HCT116 (cell line): ENCODE measurements at regions not wholly inside any gene's neighbourhood (a gene's known extent, or its start where the extent isn't known, plus 50 kb on each side); places are given as distances from the start of the nearest gene placed in this dataset.

ENCODE experiments used
- ATAC-seq: fragments of 200-7000 bp; cut with Tn5 transposase; 2 replicates; pipeline ENCODE4 v1.9.1; 2020; ENCODE audit warnings: mild to moderate bottlenecking, moderate library complexity
- BruUV-seq: library from RNA; stranded (reverse); fragments of 400-500 nt; replicated peaks from 2 replicates; lab custom pipeline; 2021; lab: Mats Ljungman, UMichigan
- CTCF ChIA-PET: fragments of 300-600 bp; sonication (Branson Sonifier 250); formaldehyde crosslinking; loops from one replicate; lab custom pipeline; 2021; ENCODE audit warnings: antibody characterized with exemption; lab: Charles Lee
- POLR2A ChIA-PET: fragments of 300-600, 350-600 bp; sonication (Branson Sonifier 250); formaldehyde crosslinking; loops from one replicate; lab custom pipeline; 2021; ENCODE audit warnings: antibody characterized with exemption; lab: Charles Lee
- RAD21 ChIA-PET, 2 experiments: fragments of 300-600 bp; sonication (Branson Sonifier 250); formaldehyde crosslinking; loops; one replicate each; lab custom pipeline; 2023; ENCODE audit warnings: low total read pairs in 2 of 2; ENCODE audit not compliant: uncharacterized antibody in 2 of 2, unreplicated experiment in 2 of 2, low non-redundant PET in 1 of 2; lab: Charles Lee
- DNase-seq: peaks from one replicate; pipeline ENCODE4 v3.0.0-alpha.2; 2010; ENCODE audit warnings: low read depth, low spot score
- H2AFZ ChIP-seq: fragments of 200-600 bp; shearing (Covaris generic), sonication (generic); 2 replicates; pipeline ENCODE4 v1.6.1; 2017; ENCODE audit warnings: low read depth, mixed run types, mixed read lengths, antibody characterized with exemption, low read length; ENCODE audit not compliant: poor library complexity, severe bottlenecking
- H3K27ac ChIP-seq: 2 replicates; pipeline ENCODE4 v1.5.1; 2012; ENCODE audit warnings: low read depth, low read length
- H3K27me3 ChIP-seq: fragments of 200-600 bp; sonication (generic); 2 replicates; pipeline ENCODE4 v1.6.1; 2016; ENCODE audit warnings: mixed run types, low read length, mixed read lengths; ENCODE audit not compliant: insufficient read depth
- H3K36me3 ChIP-seq, 2 experiments: fragments of 200-500 bp in 1 of 2; fragments of 200-600 bp in 1 of 2; sonication (Bioruptor generic) in 1 of 2; sonication (generic) in 1 of 2; 2 replicates each; pipeline versions ENCODE4 v1.5.1 to v1.6.1; 2014 to 2016; ENCODE audit warnings: low read length in 2 of 2, inconsistent platforms in 1 of 2, mixed read lengths in 1 of 2, mixed run types in 1 of 2; ENCODE audit not compliant: insufficient read depth in 2 of 2, control insufficient read depth in 1 of 2
- H3K4me1 ChIP-seq, 2 experiments: fragments of 200-600 bp in 1 of 2; sonication (generic) in 1 of 2; 2 replicates each; pipeline versions ENCODE4 v1.5.1 to v1.6.1; 2012 to 2017; ENCODE audit warnings: low read length in 2 of 2, inconsistent platforms in 1 of 2, mild to moderate bottlenecking in 1 of 2, mixed read lengths in 1 of 2, mixed run types in 1 of 2, moderate library complexity in 1 of 2; ENCODE audit not compliant: insufficient read depth in 2 of 2, control insufficient read depth in 1 of 2
- H3K4me2 ChIP-seq: fragments of 200-600 bp; sonication (generic); 2 replicates; pipeline ENCODE4 v1.6.1; 2017; ENCODE audit warnings: mixed run types, low read length, mixed read lengths
- H3K4me3 ChIP-seq, 2 experiments: fragments of 200-600 bp in 1 of 2; sonication (generic) in 1 of 2; replicated peaks in 1 of 2; 2 replicates each; pipeline ENCODE4 v1.5.1; 2011 to 2016; ENCODE audit warnings: low read length in 2 of 2, control low read depth in 1 of 2, low read depth in 1 of 2, mild to moderate bottlenecking in 1 of 2, mixed read lengths in 1 of 2, mixed run types in 1 of 2
- H3K79me2 ChIP-seq: fragments of 200-600 bp; sonication (generic); 2 replicates; pipeline ENCODE4 v1.6.1; 2017; ENCODE audit warnings: mild to moderate bottlenecking, mixed run types, low read length, moderate library complexity, mixed read lengths; ENCODE audit not compliant: insufficient read depth
- H3K9ac ChIP-seq: fragments of 200-600 bp; sonication (generic); 2 replicates; pipeline ENCODE4 v1.6.1; 2016; ENCODE audit warnings: low read length, mixed read lengths
- H3K9me2 ChIP-seq: fragments of 200-600 bp; sonication (generic), shearing (Covaris generic); 2 replicates; pipeline ENCODE4 v1.6.1; 2017; ENCODE audit warnings: mixed run types, mild to moderate bottlenecking, moderate library complexity; ENCODE audit not compliant: insufficient read depth
- H3K9me3 ChIP-seq, 2 experiments: fragments of 200-500 bp in 1 of 2; fragments of 200-600 bp in 1 of 2; sonication (Bioruptor generic) in 1 of 2; sonication (generic) in 1 of 2; 2 replicates each; pipeline ENCODE4 v1.6.1; 2014 to 2017; ENCODE audit warnings: low read length in 2 of 2, mixed read lengths in 2 of 2, inconsistent platforms in 1 of 2, low read depth in 1 of 2, mild to moderate bottlenecking in 1 of 2, mixed run types in 1 of 2, moderate library complexity in 1 of 2; ENCODE audit not compliant: control insufficient read depth in 1 of 2, insufficient read depth in 1 of 2
- H4K20me1 ChIP-seq: fragments of 200-600 bp; sonication (generic), shearing (Covaris generic); 2 replicates; pipeline ENCODE4 v1.6.1; 2017; ENCODE audit warnings: mixed run types, mild to moderate bottlenecking, moderate library complexity; ENCODE audit not compliant: insufficient read depth
- CBX3 ChIP-seq: IDR thresholded peaks from 2 replicates; pipeline ENCODE4 v1.6.1; 2012; ENCODE audit warnings: low read depth
- SIN3A ChIP-seq: IDR thresholded peaks from 2 replicates; pipeline ENCODE4 v1.6.1; 2012; ENCODE audit warnings: low read depth
- SRF ChIP-seq: IDR thresholded peaks from 2 replicates; pipeline ENCODE4 v1.6.1; 2012; ENCODE audit warnings: low read depth
- ZFX ChIP-seq: fragments of 450-650 bp; IDR thresholded peaks from 2 replicates; pipeline ENCODE4 v1.6.1; 2017
- intact Hi-C: fragments of 100-400 bp; cut with micrococcal nuclease; formaldehyde crosslinking; loops from 2 replicates; pipeline ENCODE4 v1.10.0; 2022

DNA sequence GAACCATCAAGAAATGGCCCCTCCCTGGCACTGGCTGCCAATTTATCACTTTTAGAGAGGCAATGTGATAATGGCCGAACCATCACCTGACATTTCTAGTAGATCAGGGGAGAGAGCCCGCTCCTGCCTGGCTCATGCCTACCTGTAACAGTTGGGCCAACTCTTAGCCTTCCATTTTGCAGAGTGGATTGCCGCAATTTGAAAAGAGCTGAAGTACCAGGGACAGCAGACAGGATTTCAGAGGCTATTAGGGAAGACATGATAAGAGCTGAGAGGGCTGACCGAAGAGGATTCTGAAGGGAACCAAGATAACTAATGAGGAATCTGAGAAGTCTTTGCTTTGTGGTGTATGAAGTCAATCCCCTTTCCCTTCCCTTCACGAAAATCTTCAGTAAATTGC lies 121.2 kb upstream of the ANKRD28 start:
- Histone ChIP-seq H4K20me1 (no peaks in the 10 kb centered on the region), H3K9me2 (no peaks in the 10 kb centered on the region), H3K4me3 (no peak overlapping the region), H3K9me3 (no peaks in the 10 kb centered on the region)
- no TSS peak for BruUV-seq
- no peak for TF ChIP-seq ZFX
- TF ChIP-seq SRF: no peak
- TF ChIP-seq, all 23 proteins: peak for 0
- Histone ChIP-seq H3K79me2 (no peaks in the 10 kb centered on the region), H3K4me2 (no peak overlapping the region), H2AFZ (no peak overlapping the region), H3K9ac (no peak overlapping the region), H3K27me3 (no peaks in the 10 kb centered on the region; the same call in 1 of the 2 replicates), H3K27ac (no peak overlapping the region), H3K4me1 (no peaks in the 10 kb centered on the region), H3K36me3 (no peaks in the 10 kb centered on the region)
- intact Hi-C loops: no loop called here
- CTCF ChIA-PET: no interaction called here
- DNase-seq: no peak
- RAD21 ChIA-PET: no interaction called here
- no peak for ATAC-seq
- POLR2A ChIA-PET: no interaction called here

DNA sequence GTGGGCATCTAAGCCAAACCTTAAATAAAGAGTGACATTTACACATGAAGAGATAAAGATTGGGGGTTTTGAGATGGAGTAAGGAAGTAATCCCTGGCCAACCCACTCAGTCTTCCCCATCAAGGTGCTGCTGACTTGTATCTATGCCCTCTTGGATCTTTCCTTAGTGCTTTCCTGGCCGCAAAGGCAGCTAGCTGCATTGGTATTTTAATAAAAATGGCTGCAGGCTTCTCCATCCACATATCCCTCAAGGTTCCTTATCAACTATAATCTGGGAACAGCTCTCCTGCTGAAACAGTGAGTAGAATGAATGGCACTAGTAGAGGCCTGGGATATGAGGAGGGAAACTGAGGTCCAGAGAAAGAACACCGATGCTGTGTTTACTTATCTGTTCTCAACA lies 122.2 kb upstream of the ANKRD28 start:
- Histone ChIP-seq H3K27ac (no peak overlapping the region), H3K4me3 (no peak overlapping the region), H3K79me2 (no peaks in the 10 kb centered on the region), H2AFZ (no peak overlapping the region), H3K4me1 (no peaks in the 10 kb centered on the region), H3K27me3 (no peaks in the 10 kb centered on the region; the same call in 1 of the 2 replicates), H3K9ac (no peak overlapping the region), H3K9me2 (no peaks in the 10 kb centered on the region), H3K36me3 (no peaks in the 10 kb centered on the region), H3K9me3 (no peaks in the 10 kb centered on the region), H4K20me1 (no peaks in the 10 kb centered on the region), H3K4me2 (no peak overlapping the region)
- ChIA-PET RAD21 (no interaction called here), CTCF (no interaction called here), POLR2A (no interaction called here)
- TF ChIP-seq SIN3A (no peak), CBX3 (no peak)
- DNase-seq (no peak), ATAC-seq (no peak)
- no TSS peak for BruUV-seq
- intact Hi-C loops: no loop called here
